AG09319 (cell line): ENCODE measurements at regions not wholly inside any gene's neighbourhood (a gene's known extent, or its start where the extent isn't known, plus 50 kb on each side); places are given as distances from the start of the nearest gene placed in this dataset.

Source experiments
- DNase-seq: peaks from one replicate; pipeline ENCODE4 v3.0.0-alpha.2; 2010; ENCODE audit warnings: low read depth; ENCODE audit errors: extremely low read depth
- TF ChIP-seq, protein P1 (sequence below): IDR thresholded peaks from 2 replicates; pipeline ENCODE4 v1.5.1; 2011; ENCODE audit warnings: low read depth, mild to moderate bottlenecking, inconsistent platforms, low read length, moderate library complexity

DNA sequence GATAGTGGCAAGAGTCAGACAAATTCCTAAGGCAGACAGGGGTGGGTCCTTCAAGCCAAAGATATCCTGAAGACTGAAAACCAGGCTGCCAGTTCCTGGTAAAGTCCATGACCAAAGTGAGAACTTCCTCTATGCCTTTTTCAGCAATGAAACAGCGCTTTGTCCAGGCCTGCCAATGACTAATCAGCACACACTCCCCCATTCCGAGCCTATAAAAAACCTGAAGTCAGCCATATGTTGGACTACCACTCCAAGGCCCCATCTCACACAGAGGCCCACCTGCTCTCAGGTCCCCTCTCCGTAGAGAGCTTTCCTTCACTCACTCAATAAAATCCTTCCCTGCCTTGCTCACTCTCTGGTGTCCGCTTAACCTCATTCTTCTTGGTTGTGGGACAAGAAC lies 402.2 kb downstream of the ANKRD7 start:
- TF ChIP-seq, protein P1, sequence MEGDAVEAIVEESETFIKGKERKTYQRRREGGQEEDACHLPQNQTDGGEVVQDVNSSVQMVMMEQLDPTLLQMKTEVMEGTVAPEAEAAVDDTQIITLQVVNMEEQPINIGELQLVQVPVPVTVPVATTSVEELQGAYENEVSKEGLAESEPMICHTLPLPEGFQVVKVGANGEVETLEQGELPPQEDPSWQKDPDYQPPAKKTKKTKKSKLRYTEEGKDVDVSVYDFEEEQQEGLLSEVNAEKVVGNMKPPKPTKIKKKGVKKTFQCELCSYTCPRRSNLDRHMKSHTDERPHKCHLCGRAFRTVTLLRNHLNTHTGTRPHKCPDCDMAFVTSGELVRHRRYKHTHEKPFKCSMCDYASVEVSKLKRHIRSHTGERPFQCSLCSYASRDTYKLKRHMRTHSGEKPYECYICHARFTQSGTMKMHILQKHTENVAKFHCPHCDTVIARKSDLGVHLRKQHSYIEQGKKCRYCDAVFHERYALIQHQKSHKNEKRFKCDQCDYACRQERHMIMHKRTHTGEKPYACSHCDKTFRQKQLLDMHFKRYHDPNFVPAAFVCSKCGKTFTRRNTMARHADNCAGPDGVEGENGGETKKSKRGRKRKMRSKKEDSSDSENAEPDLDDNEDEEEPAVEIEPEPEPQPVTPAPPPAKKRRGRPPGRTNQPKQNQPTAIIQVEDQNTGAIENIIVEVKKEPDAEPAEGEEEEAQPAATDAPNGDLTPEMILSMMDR: no peak
- no peak for DNase-seq

DNA sequence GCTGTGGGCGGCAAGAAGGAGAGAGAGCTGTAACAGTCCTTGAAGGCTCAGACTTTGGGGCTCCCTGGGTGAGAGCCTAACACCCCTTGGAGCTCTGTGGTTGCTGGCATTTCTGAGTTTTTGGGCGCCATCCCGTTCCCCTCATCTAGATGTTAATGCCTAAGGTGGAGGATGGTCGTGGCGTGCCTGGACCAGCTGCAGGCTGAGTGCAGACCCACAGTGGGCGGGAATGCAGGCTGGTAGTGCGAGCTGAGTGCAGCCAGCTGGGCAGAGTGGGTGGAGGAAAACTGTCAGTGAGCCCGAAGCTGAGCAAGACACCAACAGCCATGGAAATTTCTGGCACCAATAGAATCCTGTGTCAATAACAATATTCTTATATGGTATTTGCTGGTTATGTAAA lies 403.0 kb downstream of the ANKRD7 start:
- DNase-seq: no peak
- TF ChIP-seq, protein P1: no peak

DNA sequence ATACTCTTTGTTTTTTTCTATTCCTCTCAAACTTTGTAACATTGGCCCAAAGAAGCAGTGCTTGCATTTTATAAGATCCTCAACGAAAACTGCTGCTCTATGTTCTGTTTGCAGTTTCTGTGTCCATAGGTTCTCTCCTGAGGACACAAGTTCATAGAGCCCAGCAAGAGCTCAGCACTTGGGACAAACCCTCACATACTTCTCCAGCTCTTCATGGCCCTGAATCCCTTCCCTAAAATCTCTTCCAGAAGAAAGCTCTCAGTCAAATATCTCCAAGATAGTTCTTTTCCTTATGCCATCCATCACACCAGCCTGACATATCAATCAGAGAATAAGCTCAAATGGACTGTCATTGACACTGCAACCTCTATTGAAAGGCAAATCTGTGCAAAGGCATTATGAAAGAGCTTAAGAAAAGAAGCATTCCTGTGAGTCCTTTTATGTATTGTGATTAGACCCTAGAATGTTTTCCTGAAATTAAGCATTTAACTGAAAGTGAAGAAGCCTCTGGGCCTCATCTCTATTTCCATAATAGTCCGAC lies 405.5 kb downstream of the ANKRD7 start:
- TF ChIP-seq, protein P1: no peak
- no peak for DNase-seq

DNA sequence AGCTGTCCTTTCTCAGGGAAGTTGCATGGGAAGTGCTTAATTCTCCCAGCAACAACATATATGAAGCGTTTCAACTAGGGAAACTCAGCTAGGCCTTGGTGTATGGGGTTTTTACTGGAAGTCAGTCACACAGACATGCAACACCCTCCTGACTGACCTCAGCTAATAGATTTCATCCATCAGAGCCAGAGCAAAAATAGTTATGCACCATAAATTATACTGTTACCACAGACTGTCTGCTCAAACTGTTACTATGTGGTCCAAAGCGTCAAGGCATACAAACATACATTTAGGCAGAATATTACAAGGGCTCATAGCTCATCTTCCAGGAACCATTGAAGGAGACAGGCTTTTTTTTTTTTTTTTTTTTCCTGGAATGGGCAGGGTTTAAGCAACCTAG lies 417.9 kb downstream of the ANKRD7 start:
- TF ChIP-seq, protein P1: no peak
- no peak for DNase-seq

DNA sequence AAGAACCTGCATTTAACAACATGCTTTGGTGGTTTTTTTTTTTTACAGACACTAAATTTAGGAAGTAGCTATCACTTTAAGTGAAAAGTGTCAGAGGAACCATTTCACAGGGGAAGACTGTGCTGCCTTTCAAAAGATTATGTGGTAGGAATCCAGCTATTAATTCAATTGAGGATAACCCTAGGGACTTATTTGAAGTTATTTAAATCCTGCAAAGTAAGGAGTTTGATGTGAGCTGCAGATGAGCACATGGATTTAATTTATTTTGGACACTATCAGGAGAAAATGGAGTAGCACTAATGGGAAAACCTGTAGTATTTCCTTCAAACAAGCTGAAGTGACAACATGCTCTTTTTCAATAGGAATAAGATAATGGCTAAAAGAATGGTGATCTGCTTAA lies 419.8 kb downstream of the ANKRD7 start:
- TF ChIP-seq, protein P1: no peak
- no peak for DNase-seq

DNA sequence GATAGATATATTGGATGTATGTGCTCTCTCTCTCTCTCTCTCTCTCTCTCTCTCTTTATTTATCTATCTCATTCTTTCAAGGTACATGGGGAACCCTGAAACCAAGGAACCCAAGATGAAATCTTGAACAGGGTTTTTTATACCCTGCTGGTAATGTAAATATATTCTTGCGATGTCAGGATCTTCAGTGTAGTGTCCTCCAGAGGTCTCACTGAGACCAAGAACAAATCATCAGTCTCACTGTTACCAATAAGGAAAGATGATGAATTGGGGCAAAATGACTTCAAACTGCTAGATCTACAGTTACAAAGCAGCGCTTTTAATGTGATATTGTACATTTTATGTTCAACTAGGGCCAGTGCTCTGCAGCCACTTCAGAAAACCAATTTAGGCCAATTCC lies 423.5 kb downstream of the ANKRD7 start:
- DNase-seq: no peak
- TF ChIP-seq, protein P1: no peak

DNA sequence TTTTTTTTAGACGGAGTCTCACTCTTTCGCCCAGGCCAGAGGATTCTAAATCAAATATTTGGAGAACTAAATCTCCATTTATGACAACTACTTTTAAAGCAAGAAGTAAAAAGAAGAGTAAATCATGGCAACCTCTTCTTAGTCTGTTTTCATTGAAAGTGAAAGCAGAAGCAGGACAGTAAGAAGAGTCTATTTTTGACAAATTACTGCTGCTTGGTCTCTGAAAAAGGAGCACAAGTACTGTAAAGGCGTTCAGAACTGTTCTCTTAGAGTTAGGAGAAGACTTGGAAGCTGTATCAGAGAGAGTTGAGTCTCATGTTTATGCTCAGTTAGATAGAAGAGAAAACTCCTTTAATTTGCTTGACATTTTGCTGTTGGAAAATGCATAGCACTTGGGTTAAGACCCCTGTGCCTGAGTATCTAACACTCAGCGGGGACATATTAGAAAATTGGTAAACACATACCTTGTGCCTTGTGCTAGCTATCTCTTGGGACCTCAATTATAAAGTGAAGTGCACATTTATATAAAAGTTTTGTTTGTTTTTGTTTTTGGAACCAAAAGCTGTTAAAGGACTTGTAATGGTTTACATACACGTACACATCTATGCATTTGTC lies 433.0 kb downstream of the ANKRD7 start:
- no peak for DNase-seq
- TF ChIP-seq, protein P1: no peak
